Esophagus squamous epithelium (tissue), 5 donors: ENCODE measurements at regions not wholly inside any gene's neighbourhood (a gene's known extent, or its start where the extent isn't known, plus 50 kb on each side); places are given as distances from the start of the nearest gene placed in this dataset.

Experiments used
- DNase-seq: peaks from one replicate; lab custom pipeline; 2025; lab: John Stamatoyannopoulos, UW
- H3K27ac ChIP-seq, 4 donors: fragments of 200-600 bp; sonication (generic); one replicate each; pipeline ENCODE4 v1.5.1; 2016 to 2019; ENCODE audit warnings: mild to moderate bottlenecking in 1 of 4
- H3K27me3 ChIP-seq, 4 donors: fragments of 200-600 bp; sonication (generic); 1 replicate in 3 of 4; 2 replicates in 1 of 4; pipeline versions ENCODE4 v1.5.1 to v1.6.0; 2017 to 2021; ENCODE audit warnings: antibody characterized with exemption in 1 of 4
- H3K36me3 ChIP-seq, 3 donors: fragments of 200-600 bp; sonication (generic); one replicate each; pipeline ENCODE4 v1.5.1; 2016 to 2019
- H3K4me1 ChIP-seq, 3 donors: fragments of 200-600 bp; sonication (generic); one replicate each; pipeline ENCODE4 v1.5.1; 2017 to 2019
- H3K4me3 ChIP-seq, 4 donors: fragments of 200-600 bp; sonication (generic); 1 replicate in 3 of 4; 2 replicates in 1 of 4; pipeline ENCODE4 v1.5.1; 2016 to 2019; ENCODE audit warnings: mild to moderate bottlenecking in 2 of 4, moderate library complexity in 1 of 4
- H3K9me3 ChIP-seq, 3 donors: fragments of 200-600 bp; sonication (generic); one replicate each; pipeline ENCODE4 v1.5.1; 2016 to 2019
- CTCF ChIP-seq, 6 experiments: fragments of 450-650 bp in 4 of 6; fragments of 200-600 bp in 2 of 6; sonication (generic) in 2 of 6; IDR thresholded peaks; one replicate each; pipeline ENCODE4 v1.5.1; 2016 to 2019; ENCODE audit warnings: antibody characterized with exemption in 6 of 6, mild to moderate bottlenecking in 4 of 6, moderate library complexity in 4 of 6
- POLR2A ChIP-seq, 4 donors: fragments of 450-650 bp; IDR thresholded peaks; one replicate each; pipeline ENCODE4 v1.6.1; 2017; ENCODE audit warnings: antibody characterized with exemption in 4 of 4, mild to moderate bottlenecking in 4 of 4, moderate library complexity in 3 of 4
- WGBS, 2 donors: methylation state at CpG; one replicate each; pipeline ENCODE4 v1.1.5; 2018; 5-methylcytosine and 5-hydroxymethylcytosine counted together
- intact Hi-C: fragments of 100-400 bp; cut with DNase I; formaldehyde crosslinking; loops from one replicate; pipeline ENCODE4 v1.15.0; 2022
- donor health status: DM: yes; HTN: yes; CAD: no.

GRCh38 chr10:21166557-21167287 is 269.6 kb upstream of the NEBL start:
- peaks cover 0 to 18% (median 0%) of the 10 kb centered on the region in 3 donors for H3K36me3 ChIP-seq
- no peak overlapping the region for H3K27ac ChIP-seq
- no peaks in the 10 kb centered on the region for H3K4me1 ChIP-seq
- intact Hi-C loops, result no loop called here
- no peak for DNase-seq
- no peak for TF ChIP-seq POLR2A (IDR thresholded peaks at IDR 0.05)
- TF ChIP-seq CTCF (IDR thresholded peaks at IDR 0.05), result no peak
- H3K9me3 ChIP-seq, result no peaks in the 10 kb centered on the region
- no peaks in the 10 kb centered on the region for H3K27me3 ChIP-seq
- 70 to 80% methylated on average over 16 of the region's 16 CpGs for WGBS, 2 donors
- no peak overlapping the region for H3K4me3 ChIP-seq

GRCh38 chr10:21165489-21165888 is 268.4 kb upstream of the NEBL start:
- Histone ChIP-seq H3K27ac (no peak overlapping the region), H3K36me3 (peaks cover 0 to 13% (median 0%) of the 10 kb centered on the region in 3 donors), H3K4me1 (no peaks in the 10 kb centered on the region), H3K9me3 (no peaks in the 10 kb centered on the region), H3K4me3 (no peak overlapping the region), H3K27me3 (no peaks in the 10 kb centered on the region)
- intact Hi-C loops, result no loop called here
- TF ChIP-seq CTCF (IDR thresholded peaks at IDR 0.05), result no peak
- no peak for DNase-seq
- 43 to 68% methylated on average over 4 to 7 of the region's 7 CpGs for WGBS, 2 donors

GRCh38 chr10:21164687-21165086 is 267.6 kb upstream of the NEBL start:
- TF ChIP-seq CTCF (IDR thresholded peaks at IDR 0.05) (no peak), POLR2A (IDR thresholded peaks at IDR 0.05) (no peak)
- intact Hi-C loops, result no loop called here
- H3K27me3 ChIP-seq, result no peaks in the 10 kb centered on the region
- H3K4me3 ChIP-seq, result no peak overlapping the region
- DNase-seq, result no peak
- H3K27ac ChIP-seq, result no peak overlapping the region
- WGBS, 2 donors, result 63 to 69% methylated on average over 3 of the region's 3 CpGs
- peaks cover 0 to 9% (median 0%) of the 10 kb centered on the region in 3 donors for H3K36me3 ChIP-seq
- peaks cover 0 to 6% (median 0%) of the 10 kb centered on the region in 3 donors for H3K4me1 ChIP-seq
- H3K9me3 ChIP-seq, result no peaks in the 10 kb centered on the region

GRCh38 chr10:21162948-21163347 is 265.8 kb upstream of the NEBL start:
- Histone ChIP-seq H3K4me3 (no peak overlapping the region), H3K9me3 (no peaks in the 10 kb centered on the region), H3K36me3 (peaks cover 0 to 5% (median 0%) of the 10 kb centered on the region in 3 donors), H3K27ac (no peak overlapping the region), H3K27me3 (no peaks in the 10 kb centered on the region), H3K4me1 (peaks cover 0 to 10% (median 0%) of the 10 kb centered on the region in 3 donors)
- TF ChIP-seq CTCF (IDR thresholded peaks at IDR 0.05) (no peak), POLR2A (IDR thresholded peaks at IDR 0.05) (no peak)
- intact Hi-C loops, result no loop called here
- no peak for DNase-seq

GRCh38 chr10:21161647-21162046 is 264.5 kb upstream of the NEBL start:
- DNase-seq, result no peak
- WGBS, 2 donors, result 92 to 100% methylated on average over 2 of the region's 2 CpGs
- Histone ChIP-seq H3K27me3 (no peaks in the 10 kb centered on the region), H3K27ac (no peak overlapping the region), H3K36me3 (peaks cover 0 to 5% (median 0%) of the 10 kb centered on the region in 3 donors), H3K4me3 (no peak overlapping the region), H3K4me1 (peaks cover 0 to 10% (median 0%) of the 10 kb centered on the region in 3 donors), H3K9me3 (no peaks in the 10 kb centered on the region)
- intact Hi-C loops, result no loop called here
- TF ChIP-seq POLR2A (IDR thresholded peaks at IDR 0.05) (no peak), CTCF (IDR thresholded peaks at IDR 0.05) (no peak)
